ENCODE measurements at regions not wholly inside any gene's neighbourhood (a gene's known extent, or its start where the extent isn't known, plus 50 kb on each side); places are given as distances from the start of the nearest gene placed in this dataset.
A peak's percentile ranks its signal among the peaks of the same experiment; 100 is the strongest.
"Not testable (repeated sequence)": the region's sequence is repeated elsewhere in the genome, so short reads cannot be mapped to it uniquely, and the experiment has no call there.

GRCh38 chr6:56807326-56807988 is 147.4 kb upstream of the BEND6 start:
- DNase-seq (ENCODE audit: low spot score) = no peak
- FAIRE-seq = peak; percentile 23

GRCh38 chr6:56806368-56806767 is 148.5 kb upstream of the BEND6 start:
- no peak for DNase-seq (ENCODE audit: low spot score)
- FAIRE-seq = peak; percentile 52

- no peak for DNase-seq (ENCODE audit: low spot score)
- no peak for FAIRE-seq
Measured at GRCh38 chr6:56804996-56805395, 149.9 kb upstream of the BEND6 start.

GRCh38 chr6:56803594-56803993 is 151.3 kb upstream of the BEND6 start:
- DNase-seq (ENCODE audit: low spot score) = peak; percentile 19
- FAIRE-seq = no peak

GRCh38 chr6:56802584-56802983 is 152.3 kb upstream of the BEND6 start:
- DNase-seq (ENCODE audit: low spot score) (peak; percentile 61), FAIRE-seq (no peak)

- DNase-seq (ENCODE audit: low spot score) (no peak), FAIRE-seq (no peak)
Measured at GRCh38 chr6:56799989-56800388, 154.9 kb upstream of the BEND6 start.

- DNase-seq (ENCODE audit: low spot score) = no peak
- no peak for FAIRE-seq
Measured at GRCh38 chr6:56798163-56798562, 155.5 kb upstream of the DST start.

GRCh38 chr6:56796196-56796532 is 153.5 kb upstream of the DST start:
- FAIRE-seq = no peak
- no peak for DNase-seq (ENCODE audit: low spot score)

GRCh38 chr6:56795466-56796195 is 152.9 kb upstream of the DST start:
- no peak for DNase-seq (ENCODE audit: low spot score)
- FAIRE-seq = no peak

GRCh38 chr6:56794421-56794820 is 151.7 kb upstream of the DST start:
- FAIRE-seq (no peak), DNase-seq (ENCODE audit: low spot score) (no peak)

GRCh38 chr6:56793938-56794337 is 151.2 kb upstream of the DST start:
- DNase-seq (ENCODE audit: low spot score) = no peak
- FAIRE-seq = no peak

GRCh38 chr6:56790414-56790813 is 147.7 kb upstream of the DST start:
- no peak for FAIRE-seq

GRCh38 chr6:56789879-56790278 is 147.2 kb upstream of the DST start:
- FAIRE-seq (no peak), DNase-seq (ENCODE audit: low spot score) (no peak)

More at GRCh38 chr6:56790414-56790813, 147.7 kb upstream of the DST start:
- no peak for DNase-seq (ENCODE audit: low spot score)

- FAIRE-seq (no peak), DNase-seq (ENCODE audit: low spot score) (no peak)
Measured at GRCh38 chr6:56789342-56789741, 146.7 kb upstream of the DST start.

GRCh38 chr6:56787209-56787608 is 144.5 kb upstream of the DST start:
- DNase-seq (ENCODE audit: low spot score) (no peak), FAIRE-seq (no peak)

- DNase-seq (ENCODE audit: low spot score) (no peak), FAIRE-seq (no peak)
Measured at GRCh38 chr6:56786256-56786655, 143.6 kb upstream of the DST start.

GRCh38 chr6:56785536-56785935 is 142.8 kb upstream of the DST start:
- not testable (repeated sequence) for DNase-seq (ENCODE audit: low spot score); FAIRE-seq

- DNase-seq (ENCODE audit: low spot score); FAIRE-seq: not testable (repeated sequence)
Measured at GRCh38 chr6:56780109-56780508, 137.4 kb upstream of the DST start.

- FAIRE-seq; DNase-seq (ENCODE audit: low spot score): not testable (repeated sequence)
Measured at GRCh38 chr6:56778503-56778902, 135.8 kb upstream of the DST start.

- FAIRE-seq (no peak), DNase-seq (ENCODE audit: low spot score) (no peak)
Measured at GRCh38 chr6:56775498-56776166, 132.9 kb upstream of the DST start.

GRCh38 chr6:56772737-56773184 is 130.1 kb upstream of the DST start:
- DNase-seq (ENCODE audit: low spot score) (peak; percentile 73), FAIRE-seq (peak; percentile 76)

GRCh38 chr6:56771929-56772607 is 129.4 kb upstream of the DST start:
- no peak for DNase-seq (ENCODE audit: low spot score)
- no peak for FAIRE-seq

Data from urothelium cell line (cell line).